HL-60 (cell line): ENCODE measurements at regions not wholly inside any gene's neighbourhood (a gene's known extent, or its start where the extent isn't known, plus 50 kb on each side); places are given as distances from the start of the nearest gene placed in this dataset.

Source experiments
- DNase-seq, 2 experiments: peaks; one replicate each; pipeline ENCODE4 v3.0.0-alpha.2; 2010 to 2020; ENCODE audit warnings: low read depth in 1 of 2, low spot score in 1 of 2
- H3K27ac ChIP-seq: fragments of 250-450 bp; sonication (Bioruptor Pico); replicated peaks from 2 replicates; pipeline ENCODE4 v1.5.1; 2020; ENCODE audit warnings: mild to moderate bottlenecking, moderate library complexity
- H3K27me3 ChIP-seq: fragments of 250-450 bp; sonication (Bioruptor Pico); 2 replicates; pipeline ENCODE4 v1.5.1; 2021; ENCODE audit warnings: mild to moderate bottlenecking, moderate library complexity; ENCODE audit not compliant: insufficient read depth, poor library complexity, severe bottlenecking
- H3K4me3 ChIP-seq: replicated peaks from 2 replicates; pipeline ENCODE4 v1.5.1; 2011; ENCODE audit warnings: mild to moderate bottlenecking, control low read depth, low read length; ENCODE audit not compliant: insufficient read depth
- GABPA ChIP-seq: IDR thresholded peaks from 2 replicates; pipeline ENCODE4 v1.6.1; 2012; ENCODE audit warnings: low read depth
- POLR2AphosphoS5 ChIP-seq: IDR thresholded peaks from 2 replicates; pipeline ENCODE4 v1.6.1; 2012; ENCODE audit warnings: low read depth
- REST ChIP-seq: IDR thresholded peaks from 2 replicates; pipeline ENCODE4 v1.6.1; 2012; ENCODE audit warnings: low read depth; ENCODE audit not compliant: insufficient replicate concordance
- SPI1 ChIP-seq: IDR thresholded peaks from 2 replicates; pipeline ENCODE4 v1.6.1; 2012; ENCODE audit warnings: low read depth, mild to moderate bottlenecking, borderline replicate concordance
- TF ChIP-seq, protein P1 (sequence below): IDR thresholded peaks from one replicate; pipeline ENCODE4 v1.5.1; 2011; ENCODE audit warnings: low read length, control low read depth, inconsistent platforms; ENCODE audit not compliant: insufficient read depth

- H3K4me3 ChIP-seq, result no peak overlapping the region
- no peak for DNase-seq
- TF ChIP-seq GABPA (no peak), REST (no peak), POLR2AphosphoS5 (no peak), SPI1 (no peak)
- TF ChIP-seq, protein P1, sequence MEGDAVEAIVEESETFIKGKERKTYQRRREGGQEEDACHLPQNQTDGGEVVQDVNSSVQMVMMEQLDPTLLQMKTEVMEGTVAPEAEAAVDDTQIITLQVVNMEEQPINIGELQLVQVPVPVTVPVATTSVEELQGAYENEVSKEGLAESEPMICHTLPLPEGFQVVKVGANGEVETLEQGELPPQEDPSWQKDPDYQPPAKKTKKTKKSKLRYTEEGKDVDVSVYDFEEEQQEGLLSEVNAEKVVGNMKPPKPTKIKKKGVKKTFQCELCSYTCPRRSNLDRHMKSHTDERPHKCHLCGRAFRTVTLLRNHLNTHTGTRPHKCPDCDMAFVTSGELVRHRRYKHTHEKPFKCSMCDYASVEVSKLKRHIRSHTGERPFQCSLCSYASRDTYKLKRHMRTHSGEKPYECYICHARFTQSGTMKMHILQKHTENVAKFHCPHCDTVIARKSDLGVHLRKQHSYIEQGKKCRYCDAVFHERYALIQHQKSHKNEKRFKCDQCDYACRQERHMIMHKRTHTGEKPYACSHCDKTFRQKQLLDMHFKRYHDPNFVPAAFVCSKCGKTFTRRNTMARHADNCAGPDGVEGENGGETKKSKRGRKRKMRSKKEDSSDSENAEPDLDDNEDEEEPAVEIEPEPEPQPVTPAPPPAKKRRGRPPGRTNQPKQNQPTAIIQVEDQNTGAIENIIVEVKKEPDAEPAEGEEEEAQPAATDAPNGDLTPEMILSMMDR, result no peak
- H3K27me3 ChIP-seq, result no peaks in the 10 kb centered on the region
- no peak overlapping the region for H3K27ac ChIP-seq
Observed at GRCh38 chr2:60612033-60612432, 58.6 kb upstream of the BCL11A start.

DNA sequence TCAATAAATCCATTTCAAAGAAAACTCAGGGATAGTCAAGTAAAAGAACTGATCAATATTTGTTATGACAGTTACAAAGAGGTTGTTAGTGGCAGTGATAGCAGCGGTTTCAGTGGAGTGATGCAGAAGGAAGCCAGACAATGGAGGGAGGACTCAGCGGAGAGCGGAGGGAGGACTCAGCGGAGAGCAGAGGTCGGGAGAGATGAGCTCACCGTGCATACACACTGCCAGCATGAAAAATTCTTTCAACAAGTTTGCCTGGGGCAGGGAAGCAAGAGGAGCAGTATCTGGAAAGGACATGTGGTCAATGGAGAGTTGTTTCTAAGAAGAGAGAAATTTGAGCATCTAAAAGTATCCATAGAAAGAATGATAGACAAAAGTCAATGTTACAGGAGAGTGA lies 60.9 kb upstream of the BCL11A start:
- TF ChIP-seq REST (no peak), GABPA (no peak), SPI1 (no peak), POLR2AphosphoS5 (no peak)
- TF ChIP-seq, protein P1, result no peak
- no peak overlapping the region for H3K27ac ChIP-seq
- no peak overlapping the region for H3K4me3 ChIP-seq
- DNase-seq, result no peak
- no peaks in the 10 kb centered on the region for H3K27me3 ChIP-seq

- H3K4me3 ChIP-seq, result no peak overlapping the region
- DNase-seq, result no peak
- TF ChIP-seq POLR2AphosphoS5 (no peak), GABPA (no peak), REST (no peak), SPI1 (no peak)
- TF ChIP-seq, protein P1, result no peak
Observed at GRCh38 chr2:60621688-60622429, 68.4 kb upstream of the BCL11A start.

More at GRCh38 chr2:60621688-60622429, 68.4 kb upstream of the BCL11A start:
- no peaks in the 10 kb centered on the region for H3K27me3 ChIP-seq
- no peak overlapping the region for H3K27ac ChIP-seq
